ENCODE measurements at regions not wholly inside any gene's neighbourhood (a gene's known extent, or its start where the extent isn't known, plus 50 kb on each side); places are given as distances from the start of the nearest gene placed in this dataset.

DNA sequence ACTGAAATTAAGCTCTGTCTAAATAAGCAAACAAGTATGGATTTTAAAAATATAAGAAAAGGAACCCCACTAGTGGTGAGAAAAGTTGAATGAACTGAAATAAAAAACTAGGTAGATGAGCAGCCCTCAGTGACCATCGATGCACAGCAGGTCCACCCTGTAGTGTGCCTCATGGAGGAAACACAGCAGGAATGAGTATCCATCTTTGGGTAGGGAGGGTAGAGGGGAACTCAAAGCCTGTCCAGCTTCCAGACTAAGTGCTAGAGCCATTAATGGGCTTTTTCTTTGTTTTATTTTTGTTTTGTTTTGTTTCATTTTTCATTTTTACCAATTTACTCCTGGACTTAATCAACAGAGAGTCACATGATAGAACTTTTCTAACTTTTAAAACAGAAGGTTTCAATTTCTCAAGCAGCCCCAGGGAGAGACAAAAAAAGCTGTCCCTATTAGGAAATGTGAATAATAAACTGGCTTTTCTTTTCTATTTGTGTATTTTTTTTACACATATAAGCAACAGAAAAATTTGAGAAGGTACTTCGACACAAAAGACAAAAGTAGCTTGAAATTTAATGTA lies 700.6 kb downstream of the HACE1 start:
- Histone ChIP-seq H3K9me2 (ENCODE audit: low read depth, low read length) (no peaks in the 10 kb centered on the region), H3F3A (ENCODE audit: insufficient read depth, low read length) (no peaks in the 10 kb centered on the region), H3K4me2 (ENCODE audit: low read length) (no peak overlapping the region), H2AFZ (ENCODE audit: low read length) (no peak overlapping the region), H3K4me1 (ENCODE audit: insufficient read depth, low read length, severe bottlenecking) (no peaks in the 10 kb centered on the region), H3K4me3 (ENCODE audit: low read depth, low read length, poor library complexity, severe bottlenecking) (no peak overlapping the region), H3K36me3 (ENCODE audit: insufficient read depth, low read length) (no peaks in the 10 kb centered on the region), H3K27ac (ENCODE audit: low read depth, low read length, poor library complexity, severe bottlenecking) (no peak overlapping the region), H3K27me3 (ENCODE audit: insufficient read depth, low read length) (no peaks in the 10 kb centered on the region), H3K79me2 (ENCODE audit: insufficient read depth, low read length) (no peaks in the 10 kb centered on the region), H4K20me1 (ENCODE audit: insufficient read depth, low read length) (no peaks in the 10 kb centered on the region), H3K9me3 (ENCODE audit: low read length) (no peaks in the 10 kb centered on the region), H3K9ac (ENCODE audit: low read length) (no peak overlapping the region)
- TF ChIP-seq EZH2 (IDR thresholded peaks at IDR 0.05; ENCODE audit: borderline replicate concordance, low read length), result no peak
- TF ChIP-seq, protein P1, sequence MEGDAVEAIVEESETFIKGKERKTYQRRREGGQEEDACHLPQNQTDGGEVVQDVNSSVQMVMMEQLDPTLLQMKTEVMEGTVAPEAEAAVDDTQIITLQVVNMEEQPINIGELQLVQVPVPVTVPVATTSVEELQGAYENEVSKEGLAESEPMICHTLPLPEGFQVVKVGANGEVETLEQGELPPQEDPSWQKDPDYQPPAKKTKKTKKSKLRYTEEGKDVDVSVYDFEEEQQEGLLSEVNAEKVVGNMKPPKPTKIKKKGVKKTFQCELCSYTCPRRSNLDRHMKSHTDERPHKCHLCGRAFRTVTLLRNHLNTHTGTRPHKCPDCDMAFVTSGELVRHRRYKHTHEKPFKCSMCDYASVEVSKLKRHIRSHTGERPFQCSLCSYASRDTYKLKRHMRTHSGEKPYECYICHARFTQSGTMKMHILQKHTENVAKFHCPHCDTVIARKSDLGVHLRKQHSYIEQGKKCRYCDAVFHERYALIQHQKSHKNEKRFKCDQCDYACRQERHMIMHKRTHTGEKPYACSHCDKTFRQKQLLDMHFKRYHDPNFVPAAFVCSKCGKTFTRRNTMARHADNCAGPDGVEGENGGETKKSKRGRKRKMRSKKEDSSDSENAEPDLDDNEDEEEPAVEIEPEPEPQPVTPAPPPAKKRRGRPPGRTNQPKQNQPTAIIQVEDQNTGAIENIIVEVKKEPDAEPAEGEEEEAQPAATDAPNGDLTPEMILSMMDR (IDR thresholded peaks at IDR 0.05; ENCODE audit: low read length), result no peak

DNA sequence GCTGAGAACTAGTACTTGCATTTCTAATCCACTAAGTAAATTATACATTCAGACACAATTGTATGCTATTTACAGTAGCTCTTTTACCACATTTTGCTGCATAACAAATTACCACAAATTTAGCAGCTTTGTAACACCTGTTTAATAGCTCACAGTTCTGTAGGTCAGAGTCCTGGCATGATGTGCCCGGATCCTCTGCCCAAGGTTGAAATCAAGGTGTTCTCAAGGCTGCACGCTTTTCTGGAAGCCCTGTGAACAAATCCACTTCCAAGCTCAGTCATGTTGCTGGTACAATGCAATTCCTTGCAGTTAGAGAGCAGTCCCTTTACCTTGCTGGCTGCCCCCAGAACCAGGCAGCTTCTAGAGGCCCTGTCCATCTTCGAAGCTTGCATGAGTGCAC lies 716.0 kb downstream of the HACE1 start:
- no peaks in the 10 kb centered on the region for H3F3A ChIP-seq (ENCODE audit: insufficient read depth, low read length)
- H3K36me3 ChIP-seq (ENCODE audit: insufficient read depth, low read length), result no peaks in the 10 kb centered on the region
- no peak overlapping the region for H2AFZ ChIP-seq (ENCODE audit: low read length)
- H3K4me2 ChIP-seq (ENCODE audit: low read length), result no peak overlapping the region
- no peak overlapping the region for H3K4me3 ChIP-seq (ENCODE audit: low read depth, low read length, poor library complexity, severe bottlenecking)
- H3K9me2 ChIP-seq (ENCODE audit: low read depth, low read length), result no peaks in the 10 kb centered on the region
- TF ChIP-seq EZH2 (IDR thresholded peaks at IDR 0.05; ENCODE audit: borderline replicate concordance, low read length), result no peak
- TF ChIP-seq, protein P1 (IDR thresholded peaks at IDR 0.05; ENCODE audit: low read length), result no peak
- H3K9ac ChIP-seq (ENCODE audit: low read length), result no peak overlapping the region
- no peaks in the 10 kb centered on the region for H3K4me1 ChIP-seq (ENCODE audit: insufficient read depth, low read length, severe bottlenecking)
- no peaks in the 10 kb centered on the region for H3K9me3 ChIP-seq (ENCODE audit: low read length)
- H3K79me2 ChIP-seq (ENCODE audit: insufficient read depth, low read length), result no peaks in the 10 kb centered on the region
- H3K27ac ChIP-seq (ENCODE audit: low read depth, low read length, poor library complexity, severe bottlenecking), result no peak overlapping the region
- H4K20me1 ChIP-seq (ENCODE audit: insufficient read depth, low read length), result no peaks in the 10 kb centered on the region
- H3K27me3 ChIP-seq (ENCODE audit: insufficient read depth, low read length), result no peaks in the 10 kb centered on the region

DNA sequence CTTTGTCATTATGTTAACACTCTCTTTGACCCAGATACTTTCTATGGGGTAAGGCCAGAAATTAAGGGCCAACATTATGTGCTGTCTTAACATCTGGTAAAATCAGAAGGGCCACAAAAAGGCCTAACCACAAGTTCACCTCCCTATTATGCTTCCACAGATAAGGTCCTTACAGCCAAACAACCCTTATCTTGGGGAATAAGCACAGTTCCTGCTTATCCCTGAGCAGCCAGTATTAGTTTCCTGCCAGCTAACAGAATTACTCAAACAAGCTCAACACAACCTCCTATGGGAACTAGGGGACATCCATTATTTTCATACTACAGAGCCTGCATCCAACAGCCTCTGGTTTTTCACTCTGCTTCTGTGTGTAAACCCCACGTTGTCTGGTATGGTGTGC lies 724.8 kb downstream of the HACE1 start:
- Histone ChIP-seq H3K27me3 (ENCODE audit: insufficient read depth, low read length) (no peaks in the 10 kb centered on the region), H3K4me3 (ENCODE audit: low read depth, low read length, poor library complexity, severe bottlenecking) (no peak overlapping the region), H4K20me1 (ENCODE audit: insufficient read depth, low read length) (no peaks in the 10 kb centered on the region), H3K27ac (ENCODE audit: low read depth, low read length, poor library complexity, severe bottlenecking) (no peak overlapping the region), H3F3A (ENCODE audit: insufficient read depth, low read length) (no peaks in the 10 kb centered on the region), H3K9ac (ENCODE audit: low read length) (no peak overlapping the region), H3K79me2 (ENCODE audit: insufficient read depth, low read length) (no peaks in the 10 kb centered on the region), H3K9me3 (ENCODE audit: low read length) (no peaks in the 10 kb centered on the region), H3K9me2 (ENCODE audit: low read depth, low read length) (no peaks in the 10 kb centered on the region), H3K36me3 (ENCODE audit: insufficient read depth, low read length) (no peaks in the 10 kb centered on the region), H3K4me1 (ENCODE audit: insufficient read depth, low read length, severe bottlenecking) (no peaks in the 10 kb centered on the region), H2AFZ (ENCODE audit: low read length) (no peak overlapping the region), H3K4me2 (ENCODE audit: low read length) (no peak overlapping the region)
- no peak for TF ChIP-seq EZH2 (IDR thresholded peaks at IDR 0.05; ENCODE audit: borderline replicate concordance, low read length)
- TF ChIP-seq, protein P1 (IDR thresholded peaks at IDR 0.05; ENCODE audit: low read length), result no peak

All from OCI-LY1 (cell line).